DOHH2 (cell line): ENCODE measurements at regions not wholly inside any gene's neighbourhood (a gene's known extent, or its start where the extent isn't known, plus 50 kb on each side); places are given as distances from the start of the nearest gene placed in this dataset.

ENCODE experiments used
- CTCF ChIP-seq: fragments of 200-600 bp; sonication (generic); IDR thresholded peaks from one replicate; pipeline ENCODE4 v1.5.1; 2014; ENCODE audit warnings: antibody characterized with exemption, mild to moderate bottlenecking, low read depth, low read length; ENCODE audit not compliant: poor library complexity, severe bottlenecking
- EZH2phosphoT487 ChIP-seq: fragments of 200-600 bp; sonication (generic); IDR thresholded peaks from 2 replicates; pipeline ENCODE4 v1.6.1; 2017; ENCODE audit warnings: borderline replicate concordance, mild to moderate bottlenecking, antibody characterized with exemption, low read length, moderate library complexity, mixed read lengths

DNA sequence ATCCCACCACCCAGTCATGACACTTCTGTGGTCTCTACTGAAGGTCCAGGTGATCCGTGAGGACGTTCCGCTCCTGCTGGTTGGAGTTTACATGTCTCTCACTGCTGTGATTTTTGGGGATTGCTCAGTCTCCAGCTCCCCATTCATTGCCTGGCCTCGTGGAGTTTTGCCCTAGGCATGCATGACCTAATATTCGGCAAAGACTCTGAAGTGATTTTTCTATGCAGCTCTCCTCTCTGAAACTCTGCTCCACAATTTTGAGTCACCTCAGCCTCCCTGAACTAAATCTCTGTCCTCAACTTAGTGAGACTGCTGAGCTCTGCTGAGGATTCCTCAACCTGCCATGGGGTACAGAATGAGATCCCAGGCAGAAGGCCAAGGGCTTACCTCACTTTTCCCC lies 174.4 kb upstream of the FGGY start:
- TF ChIP-seq CTCF (no peak), EZH2phosphoT487 (no peak)
